Smooth muscle cell (in vitro differentiated cells): ENCODE measurements at regions not wholly inside any gene's neighbourhood (a gene's known extent, or its start where the extent isn't known, plus 50 kb on each side); places are given as distances from the start of the nearest gene placed in this dataset.

Experiments used
- DNase-seq: peaks from one replicate; lab custom pipeline; 2025; ENCODE audit not compliant: unreplicated experiment; lab: John Stamatoyannopoulos, UW
- H2AFZ ChIP-seq: fragments of 200-600 bp; sonication (generic); 2 replicates; pipeline ENCODE4 v1.6.0; 2016; ENCODE audit warnings: antibody characterized with exemption, low read depth, mild to moderate bottlenecking
- H3F3A ChIP-seq: fragments of 200-600 bp; sonication (generic); 2 replicates; pipeline ENCODE4 v1.6.0; 2017; ENCODE audit warnings: antibody characterized with exemption, low read depth
- H3K27ac ChIP-seq: fragments of 200-600 bp; sonication (generic); 2 replicates; pipeline ENCODE4 v1.5.1; 2016; ENCODE audit warnings: low read depth, mild to moderate bottlenecking
- H3K27me3 ChIP-seq: fragments of 200-600 bp; sonication (generic); 2 replicates; pipeline ENCODE4 v1.6.1; 2016; ENCODE audit warnings: low read depth, mild to moderate bottlenecking
- H3K36me3 ChIP-seq: fragments of 200-600 bp; sonication (generic); 2 replicates; pipeline ENCODE4 v1.5.1; 2016; ENCODE audit warnings: low read depth
- H3K4me1 ChIP-seq: fragments of 200-600 bp; sonication (generic); 2 replicates; pipeline ENCODE4 v1.5.1; 2016; ENCODE audit warnings: low read depth
- H3K4me2 ChIP-seq: fragments of 200-600 bp; sonication (generic); 2 replicates; pipeline ENCODE4 v1.6.0; 2016; ENCODE audit warnings: mild to moderate bottlenecking
- H3K4me3 ChIP-seq: fragments of 200-600 bp; sonication (generic); 2 replicates; pipeline ENCODE4 v1.5.1; 2016; ENCODE audit warnings: mild to moderate bottlenecking
- H3K79me2 ChIP-seq: fragments of 200-600 bp; sonication (generic); 2 replicates; pipeline ENCODE4 v1.6.0; 2016; ENCODE audit warnings: low read depth, mild to moderate bottlenecking
- H3K9ac ChIP-seq: fragments of 200-600 bp; sonication (generic); 2 replicates; pipeline ENCODE4 v1.6.0; 2016; ENCODE audit warnings: low read depth
- H3K9me3 ChIP-seq: fragments of 200-600 bp; sonication (generic); replicated peaks from 2 replicates; pipeline ENCODE4 v1.5.1; 2016; ENCODE audit warnings: low read depth
- H4K20me1 ChIP-seq: fragments of 200-600 bp; sonication (generic); 2 replicates; pipeline ENCODE4 v1.6.0; 2016; ENCODE audit warnings: low read depth
- CTCF ChIP-seq: fragments of 200-600 bp; sonication (generic); IDR thresholded peaks from 2 replicates; pipeline ENCODE4 v1.5.1; 2017; ENCODE audit warnings: borderline replicate concordance, mild to moderate bottlenecking, antibody characterized with exemption; ENCODE audit not compliant: insufficient read depth, poor library complexity, severe bottlenecking
- WGBS: methylation state at CpG from one replicate; pipeline ENCODE4 v1.1.7; 2016; ENCODE audit warnings: low lambda C conversion rate; 5-methylcytosine and 5-hydroxymethylcytosine counted together

- Histone ChIP-seq H3K36me3 (no peaks in the 10 kb centered on the region), H3K4me2 (no peak overlapping the region), H3K4me1 (no peaks in the 10 kb centered on the region), H3K27me3 (no peaks in the 10 kb centered on the region), H3K27ac (no peak overlapping the region), H3K79me2 (no peaks in the 10 kb centered on the region), H4K20me1 (no peaks in the 10 kb centered on the region), H3K9ac (no peak overlapping the region), H3K9me3 (no peaks in the 10 kb centered on the region), H3K4me3 (no peak overlapping the region), H2AFZ (no peak overlapping the region), H3F3A (no peaks in the 10 kb centered on the region)
- 77% methylated on average over 4 of the region's 4 CpGs for WGBS
- no peak for TF ChIP-seq CTCF
- no peak for DNase-seq
Measured at GRCh38 chr21:28455253-28455600, 537.5 kb downstream of the LTN1 start.

- H3K9ac ChIP-seq = no peak overlapping the region
- no peaks in the 10 kb centered on the region for H3K4me1 ChIP-seq
- no peak overlapping the region for H3K4me3 ChIP-seq
- H3K27ac ChIP-seq = no peak overlapping the region
- TF ChIP-seq CTCF = no peak
- no peak for DNase-seq
- no peak overlapping the region for H3K4me2 ChIP-seq
- H3K79me2 ChIP-seq = no peaks in the 10 kb centered on the region
- H3K9me3 ChIP-seq = no peaks in the 10 kb centered on the region
- no peaks in the 10 kb centered on the region for H3K36me3 ChIP-seq
- WGBS = 95% methylated on average over 2 of the region's 2 CpGs
- no peaks in the 10 kb centered on the region for H3K27me3 ChIP-seq
- H4K20me1 ChIP-seq = no peaks in the 10 kb centered on the region
- H3F3A ChIP-seq = no peaks in the 10 kb centered on the region
- no peak overlapping the region for H2AFZ ChIP-seq
Measured at GRCh38 chr21:28454564-28455252, 538.0 kb downstream of the LTN1 start.

GRCh38 chr21:28447462-28447861, 545.2 kb downstream of the LTN1 start:
- WGBS = 75% methylated on average over 1 of the region's 1 CpG
- Histone ChIP-seq H3K4me2 (no peak overlapping the region), H3K9ac (no peak overlapping the region), H3K9me3 (no peaks in the 10 kb centered on the region), H3K27me3 (no peaks in the 10 kb centered on the region), H3K27ac (no peak overlapping the region), H3K36me3 (no peaks in the 10 kb centered on the region), H2AFZ (no peak overlapping the region), H3F3A (no peaks in the 10 kb centered on the region), H3K79me2 (no peaks in the 10 kb centered on the region), H3K4me1 (no peaks in the 10 kb centered on the region), H3K4me3 (no peak overlapping the region), H4K20me1 (no peaks in the 10 kb centered on the region)
- no peak for TF ChIP-seq CTCF
- DNase-seq = no peak

GRCh38 chr21:28445141-28445830, 547.4 kb downstream of the LTN1 start:
- no peaks in the 10 kb centered on the region for H3K4me1 ChIP-seq
- no peaks in the 10 kb centered on the region for H4K20me1 ChIP-seq
- no peak overlapping the region for H3K4me2 ChIP-seq

More at GRCh38 chr21:28445141-28445830, 547.4 kb downstream of the LTN1 start:
- no peaks in the 10 kb centered on the region for H3K79me2 ChIP-seq
- no peaks in the 10 kb centered on the region for H3F3A ChIP-seq
- no peak for DNase-seq
- WGBS = 94% methylated on average over 3 of the region's 3 CpGs
- H3K9ac ChIP-seq = no peak overlapping the region
- no peaks in the 10 kb centered on the region for H3K36me3 ChIP-seq
- no peaks in the 10 kb centered on the region for H3K9me3 ChIP-seq
- H3K4me3 ChIP-seq = no peak overlapping the region
- no peak overlapping the region for H2AFZ ChIP-seq
- no peaks in the 10 kb centered on the region for H3K27me3 ChIP-seq
- no peak overlapping the region for H3K27ac ChIP-seq
- TF ChIP-seq CTCF = no peak
